IgD-negative memory B cell (primary cell): ENCODE measurements at regions not wholly inside any gene's neighbourhood (a gene's known extent, or its start where the extent isn't known, plus 50 kb on each side); places are given as distances from the start of the nearest gene placed in this dataset.
"Not testable (repeated sequence)": the region's sequence is repeated elsewhere in the genome, so short reads cannot be mapped to it uniquely, and the experiment has no call there.

Source experiments
- H3K27ac Mint-ChIP-seq, 3 donors: one replicate each; pipeline ENCODE4 v1.8.0; 2020 to 2022; ENCODE audit warnings: mild to moderate bottlenecking in 3 of 3, mixed read lengths in 3 of 3, moderate library complexity in 1 of 3
- H3K27me3 Mint-ChIP-seq: one replicate; pipeline ENCODE4 v1.8.0; 2021; ENCODE audit warnings: mixed read lengths
- H3K36me3 Mint-ChIP-seq: one replicate; pipeline ENCODE4 v1.8.0; 2020; ENCODE audit warnings: mild to moderate bottlenecking, mixed read lengths
- H3K4me1 Mint-ChIP-seq, 3 donors: one replicate each; pipeline ENCODE4 v1.8.0; 2020 to 2022; ENCODE audit warnings: mixed read lengths in 3 of 3, mild to moderate bottlenecking in 1 of 3
- H3K4me3 Mint-ChIP-seq, 4 donors: one replicate each; pipeline ENCODE4 v1.8.0; 2020 to 2022; ENCODE audit warnings: mild to moderate bottlenecking in 4 of 4, mixed read lengths in 4 of 4, moderate library complexity in 3 of 4
- H3K9me3 Mint-ChIP-seq, 3 donors: one replicate each; pipeline ENCODE4 v1.8.0; 2020 to 2021; ENCODE audit warnings: mixed read lengths in 3 of 3, mild to moderate bottlenecking in 1 of 3

- Mint-ChIP-seq H3K27ac (no peak overlapping the region), H3K4me1 (no peaks in the 10 kb centered on the region), H3K9me3 (peaks cover 0 to 5% (median 0%) of the 10 kb centered on the region in 3 donors), H3K27me3 (no peaks in the 10 kb centered on the region), H3K36me3 (no peaks in the 10 kb centered on the region), H3K4me3 (no peak overlapping the region)
Measured at GRCh38 chr10:128579901-128580300, 453.7 kb upstream of the MKI67 start.

- H3K4me1 Mint-ChIP-seq, H3K9me3 Mint-ChIP-seq, H3K4me3 Mint-ChIP-seq, H3K27me3 Mint-ChIP-seq, H3K36me3 Mint-ChIP-seq, H3K27ac Mint-ChIP-seq: not testable (repeated sequence)
Measured at GRCh38 chr10:128583125-128583524, 456.9 kb upstream of the MKI67 start.

GRCh38 chr10:128586599-128586998 is 460.4 kb upstream of the MKI67 start:
- not testable (repeated sequence) for H3K27me3 Mint-ChIP-seq, H3K27ac Mint-ChIP-seq, H3K4me3 Mint-ChIP-seq, H3K36me3 Mint-ChIP-seq, H3K4me1 Mint-ChIP-seq, H3K9me3 Mint-ChIP-seq

- Mint-ChIP-seq H3K9me3 (peaks cover 0 to 9% (median 2%) of the 10 kb centered on the region in 3 donors), H3K36me3 (no peaks in the 10 kb centered on the region), H3K27me3 (no peaks in the 10 kb centered on the region), H3K4me3 (no peak overlapping the region), H3K4me1 (no peaks in the 10 kb centered on the region), H3K27ac (no peak overlapping the region)
Measured at GRCh38 chr10:128587689-128588088, 461.5 kb upstream of the MKI67 start.

GRCh38 chr10:128588402-128588801 is 462.2 kb upstream of the MKI67 start:
- Mint-ChIP-seq H3K27me3 (no peaks in the 10 kb centered on the region), H3K36me3 (no peaks in the 10 kb centered on the region), H3K27ac (no peak overlapping the region), H3K4me1 (no peaks in the 10 kb centered on the region), H3K4me3 (no peak overlapping the region), H3K9me3 (peaks cover 0 to 8% (median 2%) of the 10 kb centered on the region in 3 donors)

GRCh38 chr10:128594688-128595087 is 468.5 kb upstream of the MKI67 start:
- Mint-ChIP-seq H3K36me3 (no peaks in the 10 kb centered on the region), H3K27ac (no peak overlapping the region), H3K4me3 (no peak overlapping the region), H3K9me3 (peaks cover 3 to 7% (median 4%) of the 10 kb centered on the region in 3 donors), H3K4me1 (no peaks in the 10 kb centered on the region), H3K27me3 (peaks cover 2% of the 10 kb centered on the region)

GRCh38 chr10:128596906-128597305 is 470.7 kb upstream of the MKI67 start:
- H3K27ac Mint-ChIP-seq: no peak overlapping the region
- H3K4me3 Mint-ChIP-seq: no peak overlapping the region
- H3K27me3 Mint-ChIP-seq: peaks cover 2% of the 10 kb centered on the region
- H3K36me3 Mint-ChIP-seq: no peaks in the 10 kb centered on the region
- peaks cover 3 to 7% (median 4%) of the 10 kb centered on the region in 3 donors for H3K9me3 Mint-ChIP-seq
- H3K4me1 Mint-ChIP-seq: no peaks in the 10 kb centered on the region

- H3K4me1 Mint-ChIP-seq: no peaks in the 10 kb centered on the region
- no peaks in the 10 kb centered on the region for H3K27me3 Mint-ChIP-seq
- H3K36me3 Mint-ChIP-seq: no peaks in the 10 kb centered on the region
- H3K9me3 Mint-ChIP-seq: peaks cover 3 to 7% (median 4%) of the 10 kb centered on the region in 3 donors
- H3K27ac Mint-ChIP-seq: no peak overlapping the region
- no peak overlapping the region for H3K4me3 Mint-ChIP-seq
Measured at GRCh38 chr10:128599030-128599429, 472.8 kb upstream of the MKI67 start.

- Mint-ChIP-seq H3K27ac (no peak overlapping the region), H3K4me1 (no peaks in the 10 kb centered on the region), H3K9me3 (peaks cover 3 to 7% (median 4%) of the 10 kb centered on the region in 3 donors), H3K36me3 (no peaks in the 10 kb centered on the region), H3K27me3 (no peaks in the 10 kb centered on the region), H3K4me3 (no peak overlapping the region)
Measured at GRCh38 chr10:128599538-128599937, 473.3 kb upstream of the MKI67 start.

- no peak overlapping the region for H3K27ac Mint-ChIP-seq
- no peaks in the 10 kb centered on the region for H3K4me1 Mint-ChIP-seq
- peaks cover 0 to 3% (median 0%) of the 10 kb centered on the region in 3 donors for H3K9me3 Mint-ChIP-seq
- H3K36me3 Mint-ChIP-seq: no peaks in the 10 kb centered on the region
- H3K27me3 Mint-ChIP-seq: no peaks in the 10 kb centered on the region
- no peak overlapping the region for H3K4me3 Mint-ChIP-seq
Measured at GRCh38 chr10:128602183-128602582, 476.0 kb upstream of the MKI67 start.

- Mint-ChIP-seq H3K27ac (no peak overlapping the region), H3K4me3 (no peak overlapping the region), H3K36me3 (no peaks in the 10 kb centered on the region), H3K27me3 (no peaks in the 10 kb centered on the region), H3K9me3 (peaks cover 0 to 4% (median 0%) of the 10 kb centered on the region in 3 donors), H3K4me1 (no peaks in the 10 kb centered on the region)
Measured at GRCh38 chr10:128604025-128604424, 477.8 kb upstream of the MKI67 start.

GRCh38 chr10:128605180-128605579 is 479.0 kb upstream of the MKI67 start:
- Mint-ChIP-seq H3K9me3 (peaks cover 0 to 4% (median 0%) of the 10 kb centered on the region in 3 donors), H3K4me1 (no peaks in the 10 kb centered on the region), H3K4me3 (no peak overlapping the region), H3K27ac (no peak overlapping the region), H3K36me3 (no peaks in the 10 kb centered on the region), H3K27me3 (no peaks in the 10 kb centered on the region)

GRCh38 chr10:128606055-128606454 is 479.8 kb upstream of the MKI67 start:
- Mint-ChIP-seq H3K36me3 (no peaks in the 10 kb centered on the region), H3K9me3 (peaks cover 0 to 4% (median 0%) of the 10 kb centered on the region in 3 donors), H3K27me3 (no peaks in the 10 kb centered on the region), H3K4me3 (no peak overlapping the region), H3K4me1 (no peaks in the 10 kb centered on the region), H3K27ac (no peak overlapping the region)

GRCh38 chr10:128608791-128609190 is 482.6 kb upstream of the MKI67 start:
- no peaks in the 10 kb centered on the region for H3K4me1 Mint-ChIP-seq
- no peaks in the 10 kb centered on the region for H3K36me3 Mint-ChIP-seq

GRCh38 chr10:128609460-128609859 is 483.2 kb upstream of the MKI67 start:
- Mint-ChIP-seq H3K27ac (no peak overlapping the region), H3K27me3 (no peaks in the 10 kb centered on the region)

More at GRCh38 chr10:128608791-128609190, 482.6 kb upstream of the MKI67 start:
- peaks cover 0 to 4% (median 0%) of the 10 kb centered on the region in 3 donors for H3K9me3 Mint-ChIP-seq
- H3K27ac Mint-ChIP-seq: no peak overlapping the region
- no peaks in the 10 kb centered on the region for H3K27me3 Mint-ChIP-seq
- H3K4me3 Mint-ChIP-seq: no peak overlapping the region

GRCh38 chr10:128610113-128610512 is 483.9 kb upstream of the MKI67 start:
- no peak overlapping the region for H3K4me3 Mint-ChIP-seq
- H3K9me3 Mint-ChIP-seq: peaks cover 0 to 4% (median 0%) of the 10 kb centered on the region in 3 donors
- H3K36me3 Mint-ChIP-seq: no peaks in the 10 kb centered on the region
- no peaks in the 10 kb centered on the region for H3K4me1 Mint-ChIP-seq
- H3K27ac Mint-ChIP-seq: no peak overlapping the region
- H3K27me3 Mint-ChIP-seq: no peaks in the 10 kb centered on the region

More at GRCh38 chr10:128609460-128609859, 483.2 kb upstream of the MKI67 start:
- H3K9me3 Mint-ChIP-seq: peaks cover 0 to 4% (median 0%) of the 10 kb centered on the region in 3 donors
- H3K36me3 Mint-ChIP-seq: no peaks in the 10 kb centered on the region
- H3K4me3 Mint-ChIP-seq: no peak overlapping the region
- H3K4me1 Mint-ChIP-seq: no peaks in the 10 kb centered on the region

- Mint-ChIP-seq H3K9me3 (peaks cover 1 to 6% (median 5%) of the 10 kb centered on the region in 3 donors), H3K36me3 (no peaks in the 10 kb centered on the region), H3K4me3 (no peak overlapping the region), H3K27ac (no peak overlapping the region), H3K4me1 (no peaks in the 10 kb centered on the region), H3K27me3 (no peaks in the 10 kb centered on the region)
Measured at GRCh38 chr10:128612195-128612594, 486.0 kb upstream of the MKI67 start.
